Left hindlimb (tissue), 1 donor: ENCODE measurements at regions not wholly inside any gene's neighbourhood (a gene's known extent, or its start where the extent isn't known, plus 50 kb on each side); places are given as distances from the start of the nearest gene placed in this dataset.
A peak's percentile ranks its signal among the peaks of the same experiment; 100 is the strongest.
"Not testable (repeated sequence)": the region's sequence is repeated elsewhere in the genome, so short reads cannot be mapped to it uniquely, and the experiment has no call there.

Source experiments
- DNase-seq: peaks from one replicate; pipeline ENCODE4 v3.0.0-alpha.2; 2018

- no peak for DNase-seq
Measured at GRCh38 chr1:103469801-103470200, 55.7 kb upstream of the RNPC3 start.

GRCh38 chr1:103467100-103467499 lies 58.4 kb upstream of the RNPC3 start:
- DNase-seq, result no peak

GRCh38 chr1:103461161-103462105 lies 64.1 kb upstream of the RNPC3 start:
- no peak for DNase-seq

GRCh38 chr1:103460511-103460910 lies 65.0 kb upstream of the RNPC3 start:
- DNase-seq, result no peak

GRCh38 chr1:103459346-103459745 lies 66.2 kb upstream of the RNPC3 start:
- peak; percentile 28 for DNase-seq

GRCh38 chr1:103457886-103458455 lies 67.5 kb upstream of the RNPC3 start:
- DNase-seq, result peak; percentile 55

GRCh38 chr1:103448560-103448959 lies 76.9 kb upstream of the RNPC3 start:
- no peak for DNase-seq

- no peak for DNase-seq
Measured at GRCh38 chr1:103447471-103447870, 78.0 kb upstream of the RNPC3 start.

GRCh38 chr1:103441342-103441741 lies 84.2 kb upstream of the RNPC3 start:
- no peak for DNase-seq

GRCh38 chr1:103436568-103437100 lies 88.9 kb upstream of the RNPC3 start:
- DNase-seq, result not testable (repeated sequence)

GRCh38 chr1:103435443-103435842 lies 90.1 kb upstream of the RNPC3 start:
- no peak for DNase-seq

- DNase-seq, result peak; percentile 29
Measured at GRCh38 chr1:103424650-103425049, 100.8 kb upstream of the RNPC3 start.

GRCh38 chr1:103416681-103417286 lies 108.7 kb upstream of the RNPC3 start:
- no peak for DNase-seq

- DNase-seq, result no peak
Measured at GRCh38 chr1:103387898-103388297, 137.6 kb upstream of the RNPC3 start.

GRCh38 chr1:103373991-103374390 lies 151.5 kb upstream of the RNPC3 start:
- no peak for DNase-seq

- no peak for DNase-seq
Measured at GRCh38 chr1:103372866-103373265, 152.6 kb upstream of the RNPC3 start.

- DNase-seq, result no peak
Measured at GRCh38 chr1:103371234-103371633, 154.3 kb upstream of the RNPC3 start.

GRCh38 chr1:103367186-103367585 lies 158.3 kb upstream of the RNPC3 start:
- DNase-seq, result no peak

- no peak for DNase-seq
Measured at GRCh38 chr1:103365860-103366569, 159.5 kb upstream of the RNPC3 start.

- no peak for DNase-seq
Measured at GRCh38 chr1:103363008-103363365, 162.5 kb upstream of the RNPC3 start.

GRCh38 chr1:103362348-103363007 lies 163.0 kb upstream of the RNPC3 start:
- no peak for DNase-seq

GRCh38 chr1:103353391-103353790 lies 172.1 kb upstream of the RNPC3 start:
- no peak for DNase-seq

GRCh38 chr1:103348136-103348535 lies 177.4 kb upstream of the RNPC3 start:
- DNase-seq, result no peak
